ENCODE measurements at regions not wholly inside any gene's neighbourhood (a gene's known extent, or its start where the extent isn't known, plus 50 kb on each side); places are given as distances from the start of the nearest gene placed in this dataset.
A peak's percentile ranks its signal among the peaks of the same experiment; 100 is the strongest.
"Not testable (repeated sequence)": the region's sequence is repeated elsewhere in the genome, so short reads cannot be mapped to it uniquely, and the experiment has no call there.

DNA sequence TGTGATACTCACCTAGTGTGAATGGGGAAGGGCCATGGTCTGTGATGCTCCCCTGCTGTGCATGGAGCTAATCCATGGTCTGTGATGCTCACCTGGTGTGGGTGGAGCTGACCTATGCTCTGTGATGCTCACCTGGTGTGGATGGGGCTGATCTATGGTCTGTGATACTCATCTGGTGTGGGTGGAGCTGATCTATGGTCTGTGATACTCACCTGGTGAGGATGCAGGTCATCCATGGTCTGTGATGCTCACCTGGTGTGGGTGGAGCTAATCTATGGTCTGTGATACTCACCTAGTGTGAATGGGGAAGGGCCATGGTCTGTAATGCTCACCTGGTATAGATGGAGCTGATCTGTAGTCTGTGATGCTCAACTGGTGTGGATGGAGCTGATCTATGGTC lies 110.2 kb downstream of the CRLF2 start:
- DNase-seq, result not testable (repeated sequence)

DNA sequence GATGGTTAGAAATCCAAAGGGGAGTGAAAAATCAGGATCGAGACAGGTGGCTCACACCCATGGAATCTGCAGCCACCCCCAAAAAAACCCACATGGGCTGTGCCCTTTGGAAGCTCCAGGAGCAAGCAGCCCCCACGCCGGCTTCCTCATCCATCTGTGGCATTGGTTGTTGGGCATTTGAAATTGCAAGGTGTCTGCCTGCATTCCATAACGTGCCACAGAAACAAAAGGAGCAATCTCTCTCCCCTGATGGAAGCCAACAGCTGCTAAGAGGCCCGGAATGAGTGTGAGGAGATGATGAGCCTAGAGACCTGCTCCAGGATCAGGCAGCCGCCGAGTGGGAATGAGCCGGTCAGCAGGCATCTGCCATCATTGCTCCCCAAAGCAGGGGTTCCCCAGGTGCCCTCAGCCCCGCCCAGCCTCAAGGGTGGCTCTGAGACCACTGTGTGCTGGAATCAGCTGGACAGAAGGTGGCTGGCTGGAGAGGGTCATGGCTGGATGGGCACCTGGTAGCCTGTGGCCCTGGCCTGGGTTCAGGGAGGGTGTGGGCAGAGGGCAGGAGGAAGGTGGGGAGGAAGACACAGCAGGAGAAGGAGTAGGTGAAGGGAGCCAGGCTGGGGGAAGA lies 113.2 kb downstream of the CRLF2 start:
- no peak for DNase-seq

DNA sequence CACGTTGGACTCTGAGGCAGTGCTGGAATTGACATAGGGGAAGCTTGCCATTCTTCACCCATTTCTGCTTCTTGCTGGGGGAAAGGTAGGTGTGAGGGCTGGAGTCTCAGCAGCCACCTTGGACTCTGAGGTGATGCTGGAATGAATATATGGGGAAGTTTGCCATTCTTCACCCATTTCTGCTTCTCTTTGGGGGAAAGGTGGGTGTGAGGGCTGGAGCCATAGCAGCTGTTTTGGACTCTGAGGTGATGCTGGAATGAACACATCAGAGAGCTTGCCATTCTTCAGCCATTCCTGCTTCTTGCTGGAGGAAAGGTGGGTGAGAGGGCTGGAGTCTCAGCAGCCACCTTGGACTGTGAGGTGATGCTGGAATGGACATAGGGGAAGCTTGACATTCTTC lies 115.1 kb downstream of the CRLF2 start:
- no peak for DNase-seq

DNA sequence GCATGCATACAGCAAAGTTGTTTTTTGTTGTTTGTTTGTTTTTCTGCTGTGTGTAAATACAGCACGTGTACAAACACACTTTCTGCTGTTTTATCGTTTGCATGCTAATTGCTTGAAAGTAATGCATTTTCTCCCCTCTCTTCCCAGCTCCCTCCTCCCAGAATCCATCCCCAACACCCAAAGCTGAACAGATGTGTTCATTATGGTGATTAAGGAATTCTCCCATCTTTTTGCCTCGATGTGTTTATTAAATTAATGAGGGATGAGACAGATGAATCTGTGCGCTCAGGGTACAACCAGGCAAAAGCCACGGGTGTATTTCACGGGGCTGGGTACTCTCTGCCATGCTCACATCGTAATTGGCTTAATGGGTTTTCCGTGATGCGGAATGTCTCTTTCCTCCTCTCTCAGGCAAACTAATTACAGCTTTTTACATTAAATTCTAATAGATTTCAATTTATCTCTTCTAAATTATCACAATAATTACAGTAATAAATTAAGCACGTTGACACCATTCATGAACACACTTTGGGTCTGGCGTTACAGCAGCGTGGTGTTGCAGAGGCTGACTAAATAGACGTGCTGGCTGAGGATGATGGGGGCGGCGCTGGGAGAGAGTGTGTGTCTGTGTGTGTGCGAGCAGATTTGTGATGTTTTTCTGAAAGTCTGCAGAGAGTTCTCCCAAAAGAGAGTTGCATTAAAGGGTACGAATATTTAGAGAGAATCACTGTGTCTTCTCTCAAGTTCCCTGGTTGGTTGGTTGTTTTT lies 117.7 kb downstream of the CRLF2 start:
- DNase-seq, result no peak

DNA sequence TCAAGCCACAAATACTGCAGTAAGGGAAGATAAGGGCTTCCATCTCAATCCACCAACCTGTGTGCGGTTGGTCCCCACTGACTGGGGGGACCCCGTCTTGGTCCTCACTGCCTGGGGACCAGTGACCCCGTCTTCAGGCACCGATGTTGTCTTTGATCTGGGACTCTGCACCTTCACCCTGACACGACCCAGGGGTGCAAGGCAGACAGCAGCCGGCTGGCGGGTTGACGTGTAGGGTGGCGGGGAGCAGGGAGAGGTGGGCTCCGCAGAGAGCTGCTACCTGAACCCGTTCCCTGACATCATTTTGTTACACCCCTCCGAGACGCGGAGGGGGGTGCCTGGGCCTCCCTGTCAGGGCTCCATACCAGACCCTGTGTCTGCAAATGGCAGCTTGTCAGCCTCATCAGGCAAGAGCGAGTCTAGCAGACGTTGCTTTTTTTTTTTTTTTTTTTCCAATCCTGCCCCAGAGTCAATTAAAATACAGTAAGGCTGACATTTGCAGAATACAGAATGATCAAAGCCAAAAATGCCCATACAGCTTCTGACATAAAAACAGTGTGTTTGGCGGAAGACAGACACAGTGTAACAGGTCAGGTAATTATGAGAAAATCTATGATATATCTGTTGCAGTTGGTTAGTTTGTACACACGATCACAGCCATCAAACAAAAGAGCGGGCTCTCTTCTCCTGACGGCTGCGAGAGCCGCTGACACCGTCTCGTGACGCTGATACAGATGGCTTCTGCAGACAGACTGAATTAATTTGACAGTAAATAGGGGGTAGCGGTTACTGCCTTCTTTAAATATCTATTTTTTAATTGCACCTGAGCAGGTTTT lies 118.6 kb downstream of the CRLF2 start:
- DNase-seq, result no peak

DNA sequence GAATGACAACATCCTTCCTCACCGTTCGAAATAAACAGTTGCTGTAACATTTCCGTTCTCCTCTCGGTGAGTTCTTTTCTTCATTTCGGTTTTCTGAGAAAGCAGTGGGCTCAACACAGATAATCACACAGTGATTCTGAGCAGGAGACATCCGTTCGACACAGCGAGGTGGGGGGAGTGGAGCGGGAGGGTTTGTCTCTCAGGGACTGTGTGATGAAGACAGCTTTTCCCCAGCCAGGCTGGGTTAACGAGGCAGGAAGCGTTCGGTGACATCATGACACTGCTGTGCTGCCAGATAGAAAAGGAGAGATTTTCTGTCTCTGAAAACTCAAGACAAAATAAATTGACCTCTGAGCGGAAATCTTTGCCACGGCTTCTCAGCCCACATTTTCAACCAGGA lies 119.3 kb downstream of the CRLF2 start:
- DNase-seq, result peak; percentile 35

DNA sequence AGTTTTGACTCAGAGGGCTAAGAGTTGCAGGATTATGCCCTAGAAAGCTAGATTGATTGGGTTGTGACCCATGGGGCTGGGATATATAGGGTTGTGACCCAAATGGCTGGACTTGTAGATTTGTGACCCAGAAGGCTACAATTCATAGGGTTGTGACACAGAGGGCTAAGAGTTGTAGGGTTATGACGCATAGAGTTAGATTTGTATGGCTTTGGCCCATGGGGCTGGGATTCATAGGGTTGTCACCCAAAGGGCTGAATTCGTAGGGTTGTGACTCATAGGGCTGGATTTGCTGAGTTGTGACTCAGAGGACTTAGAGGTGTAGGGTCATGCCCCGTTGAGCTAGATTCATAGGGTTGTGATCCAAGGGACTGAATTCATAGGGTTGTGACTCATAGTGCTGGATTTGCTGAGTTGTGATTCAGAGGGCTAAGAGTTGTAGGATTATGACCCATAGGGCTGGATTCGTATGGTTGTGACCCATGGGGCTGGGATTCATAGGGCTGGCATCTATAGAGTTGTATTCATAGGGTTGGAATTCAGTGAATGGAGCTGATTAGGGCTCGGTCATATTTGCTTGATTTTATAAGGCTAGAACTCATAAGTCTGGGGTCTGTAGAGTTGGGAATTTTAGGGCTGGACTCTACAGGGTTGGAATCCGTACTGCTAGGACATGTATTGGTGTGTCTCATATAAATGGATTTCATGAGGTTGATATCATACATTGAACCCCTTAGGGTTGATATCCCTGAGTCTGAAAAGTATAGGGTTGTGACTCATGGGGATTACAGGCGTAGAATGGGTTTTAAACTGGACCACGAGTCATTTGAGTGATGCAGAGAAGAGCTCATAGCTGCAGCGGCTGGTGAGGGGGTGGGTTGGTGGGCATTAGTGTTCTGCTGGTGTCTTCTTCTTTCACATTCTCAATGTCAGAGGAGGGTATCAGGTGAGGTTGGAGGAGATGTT lies 125.7 kb downstream of the CRLF2 start:
- no peak for DNase-seq

DNA sequence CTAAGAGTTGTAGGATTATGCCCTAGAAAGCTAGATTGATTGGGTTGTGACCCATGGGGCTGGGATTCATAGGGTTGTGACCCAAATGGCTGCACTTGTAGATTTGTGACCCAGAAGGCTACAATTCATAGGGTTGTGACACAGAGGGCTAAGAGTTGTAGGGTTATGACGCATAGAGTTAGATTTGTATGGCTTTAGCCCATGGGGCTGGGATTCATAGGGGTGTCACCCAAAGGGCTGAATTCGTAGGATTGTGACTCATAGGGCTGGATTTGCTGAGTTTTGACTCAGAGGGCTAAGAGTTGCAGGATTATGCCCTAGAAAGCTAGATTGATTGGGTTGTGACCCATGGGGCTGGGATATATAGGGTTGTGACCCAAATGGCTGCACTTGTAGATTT lies 126.6 kb downstream of the CRLF2 start:
- not testable (repeated sequence) for DNase-seq

DNA sequence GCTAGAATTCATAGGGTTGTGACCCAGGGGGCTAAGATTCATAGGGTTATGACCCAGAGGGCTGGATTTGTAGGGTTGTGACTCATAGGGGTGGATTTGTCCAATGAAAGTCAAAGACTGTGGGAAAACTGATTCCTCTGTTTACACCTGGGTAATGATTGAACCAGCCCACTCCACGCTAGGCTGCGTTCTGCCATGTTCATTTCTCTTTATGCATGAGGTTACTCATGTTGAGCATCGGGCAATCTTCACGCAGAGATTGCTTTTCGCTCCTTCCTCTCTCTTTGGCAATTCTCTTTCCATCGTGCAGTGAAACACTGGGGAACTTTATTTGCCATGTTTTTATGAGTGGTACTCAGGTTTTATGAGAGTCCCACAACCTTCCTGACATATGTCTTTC lies 127.8 kb downstream of the CRLF2 start:
- DNase-seq, result no peak

DNA sequence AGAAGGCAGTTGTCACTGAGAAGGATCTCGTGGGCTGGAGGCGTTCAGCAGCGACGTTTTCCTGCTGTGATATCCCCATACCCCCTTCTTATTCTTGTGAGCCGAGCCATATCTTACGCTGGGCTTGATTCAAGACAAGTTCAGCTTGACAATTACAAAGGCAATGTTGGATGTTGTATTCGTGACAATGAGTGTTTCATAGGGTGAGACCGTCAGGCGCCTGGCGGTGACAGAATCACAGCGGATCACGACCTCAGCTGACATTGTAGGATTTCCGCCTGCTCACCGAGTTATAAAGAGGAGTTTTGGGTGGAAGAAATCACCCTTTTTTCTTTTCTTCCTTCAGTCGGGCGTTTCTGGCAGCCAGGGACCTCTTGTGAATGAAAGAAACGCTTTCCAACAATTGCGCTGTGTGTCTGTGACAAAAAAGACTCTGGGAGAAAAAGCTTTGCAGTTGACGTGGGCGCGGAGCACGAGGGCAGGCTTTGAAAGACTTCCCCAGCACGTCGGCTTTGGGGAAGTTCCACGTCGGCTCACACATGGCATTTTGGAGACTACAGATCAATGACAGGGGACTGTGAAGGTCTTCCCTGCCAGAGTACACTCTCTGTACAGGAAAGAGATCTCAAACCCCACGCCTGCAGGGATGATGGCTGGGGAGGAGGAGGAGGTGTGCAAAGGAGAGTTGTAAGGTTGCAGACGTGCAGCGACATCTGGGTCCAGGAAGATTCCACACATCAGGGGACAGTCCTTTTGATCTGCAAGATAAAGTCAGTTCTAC lies 135.4 kb downstream of the CRLF2 start:
- no peak for DNase-seq

DNA sequence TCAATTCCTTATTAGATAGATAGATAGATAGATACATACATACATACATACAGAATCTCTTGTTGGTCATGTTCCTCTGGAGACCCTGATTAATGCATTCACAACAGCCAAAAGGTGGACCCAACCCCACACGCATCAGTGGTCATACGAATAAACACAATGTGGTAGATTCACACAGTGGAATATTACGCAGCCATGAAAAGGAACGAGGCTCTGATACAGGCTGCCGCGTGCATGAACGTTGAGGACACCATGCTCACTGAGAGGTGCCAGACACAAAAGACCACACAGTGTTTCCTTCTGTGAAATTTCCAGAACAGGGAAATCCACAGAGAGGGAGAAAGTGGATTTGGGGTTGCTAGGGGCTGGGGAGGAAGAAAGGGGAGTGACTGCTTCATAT lies 136.7 kb downstream of the CRLF2 start:
- no peak for DNase-seq

DNA sequence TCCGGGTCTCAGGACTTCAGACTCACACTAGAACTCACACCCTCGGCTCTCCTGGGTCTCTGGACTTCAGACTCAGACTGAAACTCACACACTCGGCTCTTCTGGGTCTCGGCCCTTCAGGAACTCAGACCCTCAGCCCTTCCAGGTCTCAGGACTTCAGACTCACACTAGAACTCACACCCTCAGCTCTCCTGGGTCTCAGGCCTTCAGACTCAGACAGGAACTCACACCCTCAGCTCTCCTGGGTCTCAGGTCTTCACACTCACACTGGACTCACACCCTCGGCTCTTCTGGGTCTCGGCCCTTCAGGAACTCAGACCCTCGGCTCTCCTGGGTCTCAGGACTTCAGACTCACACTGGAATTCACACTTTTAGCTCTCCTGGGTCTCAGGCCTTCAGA lies 137.3 kb downstream of the CRLF2 start:
- no peak for DNase-seq

DNA sequence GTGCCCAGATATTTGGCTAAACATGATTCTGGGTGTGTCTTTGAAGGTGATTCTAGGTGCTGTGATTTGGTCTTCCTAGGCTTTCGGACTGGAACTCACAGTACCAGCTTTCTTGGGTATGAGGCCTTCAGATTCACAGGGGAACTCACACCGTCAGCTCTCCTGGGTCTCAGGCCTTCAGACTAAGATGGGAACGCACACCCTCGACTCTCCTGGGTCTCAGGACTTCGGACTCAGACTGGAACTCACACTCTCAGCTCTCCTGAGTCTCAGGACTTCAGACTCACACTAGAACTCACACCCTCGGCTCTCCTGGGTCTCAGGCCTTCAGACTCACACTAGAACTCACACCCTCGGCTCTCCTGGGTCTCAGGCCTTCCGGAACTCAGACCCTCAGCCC lies 137.7 kb downstream of the CRLF2 start:
- DNase-seq, result no peak

DNA sequence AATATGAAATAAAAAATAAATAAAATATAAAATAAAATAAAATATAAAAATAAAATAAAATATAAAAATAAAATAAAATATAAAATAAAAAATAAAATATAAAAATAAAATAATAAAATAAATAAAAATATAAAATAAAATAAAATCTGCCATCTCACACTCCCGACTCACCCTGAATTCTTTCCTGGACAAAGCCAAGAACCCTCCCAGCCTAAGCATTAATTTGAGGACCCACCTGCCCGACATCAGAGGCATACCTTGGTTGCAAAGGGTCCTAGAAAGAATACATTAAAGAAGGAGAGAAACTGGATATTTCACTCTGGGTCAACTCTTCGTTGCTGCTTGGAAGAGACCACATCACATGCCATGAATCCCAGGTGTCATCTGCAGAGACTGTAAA lies 138.3 kb downstream of the CRLF2 start:
- DNase-seq, result no peak

DNA sequence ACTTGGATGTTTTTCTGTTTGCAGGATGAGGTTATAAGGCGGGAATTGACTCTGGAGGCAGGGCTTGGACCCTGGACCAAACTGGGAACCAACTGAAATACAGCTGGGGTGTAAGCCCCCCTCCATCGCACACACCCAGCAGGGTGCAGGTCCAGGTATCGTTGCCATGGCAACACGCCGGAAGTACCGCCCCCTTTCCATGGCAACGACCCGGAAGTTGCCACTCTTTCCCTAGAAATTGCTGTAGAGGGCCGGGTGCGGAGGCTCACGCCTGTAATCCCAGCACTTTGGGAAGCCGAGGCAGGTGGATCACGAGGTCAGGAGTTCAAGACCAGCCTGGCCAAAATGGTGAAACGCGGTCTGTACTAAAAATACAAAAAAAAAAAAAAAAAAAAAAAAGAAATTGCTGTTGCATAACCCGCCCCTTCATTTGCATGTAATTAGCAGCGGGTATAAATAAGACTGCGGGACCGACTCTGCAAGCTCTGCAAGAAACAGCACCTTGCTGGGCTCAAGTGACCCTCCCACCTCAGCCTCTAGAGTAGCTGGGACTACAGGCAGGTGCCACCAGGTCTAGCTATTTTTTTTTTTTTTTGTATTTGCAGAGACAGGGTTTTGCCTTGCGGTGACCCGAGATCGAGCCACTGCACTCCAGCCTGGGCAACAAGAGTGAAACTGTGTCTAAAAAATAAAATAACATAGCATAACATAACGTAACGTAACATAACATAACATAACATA lies 139.6 kb downstream of the CRLF2 start:
- no peak for DNase-seq

DNA sequence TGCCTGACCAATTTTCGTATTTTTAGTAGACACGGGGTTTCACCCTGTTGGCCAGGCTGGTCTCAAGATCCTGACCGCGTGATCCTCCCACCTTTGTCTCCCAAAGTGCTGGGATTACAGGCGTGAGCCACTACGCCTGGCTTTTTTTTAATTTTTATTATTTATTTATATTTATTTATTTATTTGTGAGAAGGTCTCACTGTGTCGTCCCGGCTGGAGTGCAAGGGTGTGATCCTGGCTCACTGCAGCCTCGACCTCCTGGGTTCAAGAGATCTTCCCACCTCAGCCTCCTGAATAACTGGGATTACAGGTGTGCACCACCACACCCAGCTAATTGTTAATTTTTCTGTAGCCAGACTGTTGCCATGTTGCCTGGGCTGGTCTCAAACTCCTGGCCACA lies 141.1 kb downstream of the CRLF2 start:
- DNase-seq, result no peak

DNA sequence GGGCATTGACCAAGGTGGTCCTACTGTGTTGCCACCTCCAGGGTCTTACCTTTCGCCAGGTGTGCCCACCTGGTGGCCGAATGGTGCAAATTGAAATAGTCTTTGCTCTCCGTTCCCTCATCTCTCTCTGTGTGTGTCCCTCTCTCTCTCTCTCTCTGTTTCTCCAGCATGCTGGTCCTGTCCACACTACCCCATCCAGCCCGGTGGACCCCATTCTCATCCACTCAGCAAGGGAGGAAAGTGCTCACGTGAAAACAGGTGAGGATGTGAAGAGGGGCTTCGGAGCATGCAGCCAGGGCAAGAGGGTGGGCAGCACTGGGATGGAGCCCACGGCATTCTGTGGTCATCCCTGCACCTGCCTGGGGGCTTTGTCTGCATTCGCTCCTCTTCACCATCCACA lies 150.1 kb downstream of the CRLF2 start:
- DNase-seq, result no peak

DNA sequence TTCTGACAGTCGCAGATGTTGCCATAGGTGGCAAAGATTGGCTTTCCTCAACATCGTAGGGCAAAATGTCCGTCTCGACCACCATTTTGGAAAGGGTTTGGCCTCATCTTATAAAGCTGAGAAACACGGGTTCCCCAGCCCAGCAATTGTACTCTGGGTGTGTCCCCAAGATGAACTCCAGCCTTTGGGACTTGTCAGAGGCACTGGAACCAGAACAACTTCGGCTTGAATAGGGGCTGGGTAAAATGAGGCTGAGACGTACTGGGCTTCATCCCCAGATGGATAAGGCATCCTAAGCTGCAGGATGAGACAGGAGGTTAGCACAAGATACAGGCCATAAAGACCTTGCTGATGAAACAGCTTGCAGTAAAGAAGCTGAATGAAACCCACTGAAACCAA lies 151.9 kb downstream of the CRLF2 start:
- no peak for DNase-seq

DNA sequence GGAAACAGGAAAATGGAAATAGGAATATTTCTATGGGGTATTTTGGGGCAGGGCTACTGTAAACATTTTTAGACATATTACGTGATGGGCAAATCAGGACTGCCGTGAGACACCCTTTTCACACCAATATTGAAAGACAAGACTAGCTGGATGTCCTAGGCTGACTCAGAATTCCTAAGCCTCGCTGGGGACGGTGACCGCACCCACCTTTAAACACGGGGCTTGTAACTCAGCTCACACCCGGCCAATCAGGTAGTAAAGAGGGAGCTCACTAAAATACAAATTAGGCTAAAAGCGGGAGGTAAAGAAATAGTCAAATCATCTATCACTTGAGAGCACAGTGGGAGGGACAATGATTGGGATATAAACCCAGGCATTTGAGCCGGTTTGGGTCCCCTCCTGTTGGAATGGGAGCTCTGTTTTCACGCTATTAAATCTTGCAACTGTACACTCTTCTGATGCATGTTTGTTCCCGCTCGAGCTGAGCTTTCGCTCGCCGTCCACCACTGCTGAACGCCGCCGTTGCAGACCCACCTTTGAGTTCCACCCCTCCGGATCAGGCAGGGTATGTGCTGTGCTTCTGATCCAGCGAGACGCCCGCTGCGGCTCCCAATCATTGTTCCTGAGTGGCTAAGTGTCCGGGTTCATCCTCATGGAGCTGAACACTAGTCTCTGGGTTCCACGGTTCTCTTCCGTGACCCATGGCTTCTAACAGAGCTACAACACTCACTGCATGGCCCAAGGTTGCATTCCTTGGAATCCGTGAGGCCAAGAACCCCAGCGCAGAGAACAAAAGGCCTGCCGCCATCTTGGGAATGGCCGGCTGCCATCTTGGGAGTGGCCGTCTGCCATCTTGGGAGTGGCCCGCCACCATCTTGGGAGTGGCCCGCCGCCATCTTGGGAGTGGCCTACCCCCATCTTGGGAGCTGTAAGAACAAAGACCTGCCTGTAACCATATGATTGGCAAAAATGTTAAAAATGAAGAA lies 152.6 kb downstream of the CRLF2 start:
- no peak for DNase-seq

DNA sequence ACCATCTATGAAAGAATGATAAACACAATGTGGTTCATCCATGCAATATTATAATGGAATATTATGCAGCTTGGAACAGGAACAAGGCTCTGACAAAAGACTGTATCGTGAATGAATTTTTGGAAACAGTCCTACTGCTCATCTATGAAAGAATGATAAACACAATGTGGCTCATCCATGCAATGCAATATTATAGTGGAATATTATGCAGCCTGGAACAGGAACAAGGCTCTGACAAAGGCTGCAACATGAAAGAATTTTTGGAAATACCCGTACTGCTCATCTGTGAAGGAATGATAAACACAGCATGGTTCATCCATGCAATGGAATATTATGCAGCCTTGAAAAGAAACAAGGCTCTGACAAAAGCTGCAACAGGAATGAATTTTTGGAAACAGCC lies 158.8 kb downstream of the CRLF2 start:
- not testable (repeated sequence) for DNase-seq

All from activated CD4-positive, alpha-beta T cell treated with anti-CD3 and anti-CD28 coated beads, Interleukin-2, amount 50 U/mL, for 16 hours (primary cell).